ENCODE measurements at regions not wholly inside any gene's neighbourhood (a gene's known extent, or its start where the extent isn't known, plus 50 kb on each side); places are given as distances from the start of the nearest gene placed in this dataset.

- DNase-seq = no peak
Observed at GRCh38 chr2:45274250-45274926, 265.1 kb upstream of the SIX2 start.

GRCh38 chr2:45273412-45274249, 264.4 kb upstream of the SIX2 start:
- no peak for DNase-seq

- DNase-seq = no peak
Observed at GRCh38 chr2:45272549-45273265, 263.5 kb upstream of the SIX2 start.

- DNase-seq = peak; percentile 19
Observed at GRCh38 chr2:45269149-45269793, 260.0 kb upstream of the SIX2 start.

- DNase-seq = peak; percentile 27
Observed at GRCh38 chr2:45268631-45269030, 259.4 kb upstream of the SIX2 start.

- peak; percentile 36 for DNase-seq
Observed at GRCh38 chr2:45267062-45267792, 258.0 kb upstream of the SIX2 start.

- peak; percentile 11 for DNase-seq
Observed at GRCh38 chr2:45265336-45265735, 256.1 kb upstream of the SIX2 start.

- peak; percentile 12 for DNase-seq
Observed at GRCh38 chr2:45264227-45265225, 255.3 kb upstream of the SIX2 start.

GRCh38 chr2:45263147-45263546, 253.9 kb upstream of the SIX2 start:
- peak; percentile 27 for DNase-seq

- DNase-seq = peak; percentile 22
Observed at GRCh38 chr2:45261746-45262145, 252.5 kb upstream of the SIX2 start.

GRCh38 chr2:45260946-45261345, 251.7 kb upstream of the SIX2 start:
- peak; percentile 35 for DNase-seq

GRCh38 chr2:45259547-45260160, 250.4 kb upstream of the SIX2 start:
- DNase-seq = no peak

GRCh38 chr2:45259138-45259537, 249.9 kb upstream of the SIX2 start:
- DNase-seq = peak; percentile 62

- peak; percentile 51 for DNase-seq
Observed at GRCh38 chr2:45258311-45258710, 249.1 kb upstream of the SIX2 start.

GRCh38 chr2:45257820-45258219, 248.6 kb upstream of the SIX2 start:
- DNase-seq = peak; percentile 38

- peak; percentile 45 for DNase-seq
Observed at GRCh38 chr2:45256867-45257641, 247.8 kb upstream of the SIX2 start.

GRCh38 chr2:45256173-45256866, 247.1 kb upstream of the SIX2 start:
- peak; percentile 60 for DNase-seq

- DNase-seq = peak; percentile 10
Observed at GRCh38 chr2:45255563-45255962, 246.3 kb upstream of the SIX2 start.

GRCh38 chr2:45254025-45254424, 244.8 kb upstream of the SIX2 start:
- DNase-seq = peak; percentile 44

All from right forelimb (tissue), 1 donor.